ENCODE measurements at regions not wholly inside any gene's neighbourhood (a gene's known extent, or its start where the extent isn't known, plus 50 kb on each side); places are given as distances from the start of the nearest gene placed in this dataset.

DNA sequence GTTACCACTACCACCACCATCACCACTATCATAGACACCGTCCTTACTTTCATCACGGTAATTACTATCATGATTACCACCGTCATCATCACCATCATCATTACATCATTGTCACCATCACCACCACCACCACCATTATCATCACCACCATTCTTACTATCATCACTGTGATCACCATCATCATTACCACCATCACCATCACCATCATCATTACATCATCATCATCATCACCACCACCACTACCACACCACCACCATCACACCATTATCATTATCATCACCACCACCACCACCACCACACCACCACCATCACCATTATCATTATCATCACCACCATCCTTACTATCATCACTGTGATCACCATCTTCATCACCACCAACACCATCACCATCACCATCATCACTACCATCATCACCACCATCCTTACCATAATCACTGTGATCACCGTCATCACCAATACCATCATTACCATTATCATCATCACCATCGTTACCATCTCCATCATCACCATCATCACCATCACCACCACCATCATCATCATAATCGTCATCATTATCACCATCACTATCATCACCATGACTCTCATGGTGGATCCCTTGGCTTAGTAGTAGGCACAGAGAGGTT, 244.4 kb upstream of the C1orf174 start:
- TF ChIP-seq, protein P1, sequence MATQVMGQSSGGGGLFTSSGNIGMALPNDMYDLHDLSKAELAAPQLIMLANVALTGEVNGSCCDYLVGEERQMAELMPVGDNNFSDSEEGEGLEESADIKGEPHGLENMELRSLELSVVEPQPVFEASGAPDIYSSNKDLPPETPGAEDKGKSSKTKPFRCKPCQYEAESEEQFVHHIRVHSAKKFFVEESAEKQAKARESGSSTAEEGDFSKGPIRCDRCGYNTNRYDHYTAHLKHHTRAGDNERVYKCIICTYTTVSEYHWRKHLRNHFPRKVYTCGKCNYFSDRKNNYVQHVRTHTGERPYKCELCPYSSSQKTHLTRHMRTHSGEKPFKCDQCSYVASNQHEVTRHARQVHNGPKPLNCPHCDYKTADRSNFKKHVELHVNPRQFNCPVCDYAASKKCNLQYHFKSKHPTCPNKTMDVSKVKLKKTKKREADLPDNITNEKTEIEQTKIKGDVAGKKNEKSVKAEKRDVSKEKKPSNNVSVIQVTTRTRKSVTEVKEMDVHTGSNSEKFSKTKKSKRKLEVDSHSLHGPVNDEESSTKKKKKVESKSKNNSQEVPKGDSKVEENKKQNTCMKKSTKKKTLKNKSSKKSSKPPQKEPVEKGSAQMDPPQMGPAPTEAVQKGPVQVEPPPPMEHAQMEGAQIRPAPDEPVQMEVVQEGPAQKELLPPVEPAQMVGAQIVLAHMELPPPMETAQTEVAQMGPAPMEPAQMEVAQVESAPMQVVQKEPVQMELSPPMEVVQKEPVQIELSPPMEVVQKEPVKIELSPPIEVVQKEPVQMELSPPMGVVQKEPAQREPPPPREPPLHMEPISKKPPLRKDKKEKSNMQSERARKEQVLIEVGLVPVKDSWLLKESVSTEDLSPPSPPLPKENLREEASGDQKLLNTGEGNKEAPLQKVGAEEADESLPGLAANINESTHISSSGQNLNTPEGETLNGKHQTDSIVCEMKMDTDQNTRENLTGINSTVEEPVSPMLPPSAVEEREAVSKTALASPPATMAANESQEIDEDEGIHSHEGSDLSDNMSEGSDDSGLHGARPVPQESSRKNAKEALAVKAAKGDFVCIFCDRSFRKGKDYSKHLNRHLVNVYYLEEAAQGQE (IDR thresholded peaks at IDR 0.05; ENCODE audit: insufficient read depth in 1 of 2, low read depth in 2 of 2, low read length in 1 of 2): no peak
- TF ChIP-seq, protein P2, sequence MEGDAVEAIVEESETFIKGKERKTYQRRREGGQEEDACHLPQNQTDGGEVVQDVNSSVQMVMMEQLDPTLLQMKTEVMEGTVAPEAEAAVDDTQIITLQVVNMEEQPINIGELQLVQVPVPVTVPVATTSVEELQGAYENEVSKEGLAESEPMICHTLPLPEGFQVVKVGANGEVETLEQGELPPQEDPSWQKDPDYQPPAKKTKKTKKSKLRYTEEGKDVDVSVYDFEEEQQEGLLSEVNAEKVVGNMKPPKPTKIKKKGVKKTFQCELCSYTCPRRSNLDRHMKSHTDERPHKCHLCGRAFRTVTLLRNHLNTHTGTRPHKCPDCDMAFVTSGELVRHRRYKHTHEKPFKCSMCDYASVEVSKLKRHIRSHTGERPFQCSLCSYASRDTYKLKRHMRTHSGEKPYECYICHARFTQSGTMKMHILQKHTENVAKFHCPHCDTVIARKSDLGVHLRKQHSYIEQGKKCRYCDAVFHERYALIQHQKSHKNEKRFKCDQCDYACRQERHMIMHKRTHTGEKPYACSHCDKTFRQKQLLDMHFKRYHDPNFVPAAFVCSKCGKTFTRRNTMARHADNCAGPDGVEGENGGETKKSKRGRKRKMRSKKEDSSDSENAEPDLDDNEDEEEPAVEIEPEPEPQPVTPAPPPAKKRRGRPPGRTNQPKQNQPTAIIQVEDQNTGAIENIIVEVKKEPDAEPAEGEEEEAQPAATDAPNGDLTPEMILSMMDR (IDR thresholded peaks at IDR 0.05): no peak
- TF ChIP-seq SIN3A (IDR thresholded peaks at IDR 0.05; ENCODE audit: borderline replicate concordance, insufficient read depth, low read depth, low read length) (no peak), POLR2AphosphoS5 (IDR thresholded peaks at IDR 0.05; ENCODE audit: low read depth, low read length) (no peak), TCF7L2 (IDR thresholded peaks at IDR 0.05; ENCODE audit: low read depth, low read length) (no peak)

Measured in Panc1 (cell line).